ENCODE measurements at regions not wholly inside any gene's neighbourhood (a gene's known extent, or its start where the extent isn't known, plus 50 kb on each side); places are given as distances from the start of the nearest gene placed in this dataset.

DNA sequence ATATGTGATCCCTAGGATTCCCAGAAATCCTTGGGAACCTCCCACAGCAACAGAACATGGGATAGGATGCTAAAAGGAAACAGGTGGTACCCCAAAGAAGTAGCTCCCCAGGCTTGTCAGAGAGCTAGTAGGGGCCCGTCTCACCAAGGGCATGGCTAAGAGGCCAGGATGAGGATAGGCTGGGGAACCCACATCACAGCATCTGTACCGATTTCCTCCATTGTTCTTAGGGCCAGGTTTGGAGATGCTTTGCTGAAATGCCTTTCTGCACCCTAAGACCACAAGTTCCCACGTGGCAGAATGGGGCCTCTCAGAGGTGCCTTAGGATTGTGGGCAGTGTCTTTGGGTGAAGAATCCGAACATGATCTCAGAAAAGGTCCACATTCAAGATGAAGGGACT, 169.5 kb downstream of the HS3ST3B1 start:
- TF ChIP-seq YY1 (IDR thresholded peaks at IDR 0.05; ENCODE audit: low read depth) (no peak), EP300 (IDR thresholded peaks at IDR 0.05; ENCODE audit: borderline replicate concordance) (no peak), NFIC (IDR thresholded peaks at IDR 0.05) (no peak), CREB1 (IDR thresholded peaks at IDR 0.05; ENCODE audit: low read depth) (no peak), EGR1 (IDR thresholded peaks at IDR 0.05) (no peak), RAD21 (IDR thresholded peaks at IDR 0.05; ENCODE audit: low read depth) (no peak), FOXM1 (IDR thresholded peaks at IDR 0.05; ENCODE audit: borderline replicate concordance, low read depth) (no peak), ZBTB7A (IDR thresholded peaks at IDR 0.05; ENCODE audit: low read depth) (no peak)

DNA sequence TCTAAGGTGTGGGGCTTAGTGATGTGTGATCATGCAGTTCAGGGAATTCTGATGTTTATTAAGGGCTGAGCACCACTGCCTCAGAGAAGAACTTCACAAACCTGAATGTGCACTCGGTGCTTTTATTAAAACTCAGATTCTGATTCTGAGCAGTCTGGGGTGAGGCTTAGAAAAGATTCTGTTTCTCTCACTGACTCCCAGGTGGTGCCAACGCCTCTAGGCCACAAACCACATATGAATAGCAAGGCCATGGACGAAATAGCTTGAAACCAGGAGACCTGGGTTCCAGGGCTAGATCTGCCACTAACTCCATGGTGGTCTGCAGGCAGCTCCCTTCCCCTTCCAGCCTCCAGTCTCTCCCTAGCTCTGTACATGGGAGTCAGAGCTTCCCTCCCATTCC, 169.1 kb downstream of the HS3ST3B1 start:
- TF ChIP-seq, protein P1, sequence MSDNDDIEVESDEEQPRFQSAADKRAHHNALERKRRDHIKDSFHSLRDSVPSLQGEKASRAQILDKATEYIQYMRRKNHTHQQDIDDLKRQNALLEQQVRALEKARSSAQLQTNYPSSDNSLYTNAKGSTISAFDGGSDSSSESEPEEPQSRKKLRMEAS (IDR thresholded peaks at IDR 0.05), result no peak
- no peak for TF ChIP-seq NFIC (IDR thresholded peaks at IDR 0.05)
- no peak for TF ChIP-seq EGR1 (IDR thresholded peaks at IDR 0.05)
- TF ChIP-seq YY1 (IDR thresholded peaks at IDR 0.05; ENCODE audit: low read depth), result no peak
- TF ChIP-seq TAF1 (IDR thresholded peaks at IDR 0.05; ENCODE audit: low read depth), result no peak
- no peak for TF ChIP-seq EP300 (IDR thresholded peaks at IDR 0.05; ENCODE audit: borderline replicate concordance)
- no peak for TF ChIP-seq CEBPB (IDR thresholded peaks at IDR 0.05)

DNA sequence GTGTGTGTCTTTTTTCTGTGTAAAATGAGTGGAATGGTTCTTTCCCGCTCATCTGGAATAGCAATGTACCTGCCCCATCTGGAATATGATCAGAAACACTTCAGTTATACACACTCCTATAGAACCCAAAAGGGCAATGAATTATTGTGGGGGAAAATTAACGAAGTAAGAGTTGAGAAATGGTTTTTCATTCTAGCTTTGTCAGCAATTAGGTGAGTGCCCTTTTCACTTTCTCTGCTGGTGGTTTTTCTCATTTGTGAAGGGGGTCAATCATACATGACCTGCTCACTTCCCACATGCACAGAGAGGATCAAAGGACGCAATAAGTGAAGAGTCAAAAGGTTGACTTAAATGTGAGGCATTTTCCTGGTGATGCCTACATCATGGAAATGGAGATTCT, 168.0 kb downstream of the HS3ST3B1 start:
- TF ChIP-seq RAD21 (IDR thresholded peaks at IDR 0.05; ENCODE audit: low read depth) (no peak), TAF1 (IDR thresholded peaks at IDR 0.05; ENCODE audit: low read depth) (no peak)

DNA sequence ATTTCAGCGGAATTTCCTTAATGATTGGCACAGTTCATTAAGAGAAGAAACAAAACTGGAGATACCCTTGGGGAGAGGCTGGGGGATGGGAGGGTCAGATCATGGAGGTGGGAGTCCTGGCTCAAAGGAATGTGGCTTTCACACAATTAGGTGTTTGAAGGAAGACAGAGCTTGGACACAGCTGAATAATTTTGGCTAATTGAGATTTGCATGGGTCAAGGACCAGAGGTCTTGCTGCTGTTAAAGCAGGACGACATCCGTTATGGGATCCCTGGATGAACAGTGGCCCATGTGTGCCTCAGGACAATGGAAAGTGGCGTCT, 160.3 kb downstream of the HS3ST3B1 start:
- TF ChIP-seq TEAD4 (IDR thresholded peaks at IDR 0.05) (no peak), RAD21 (IDR thresholded peaks at IDR 0.05; ENCODE audit: low read depth) (no peak), FOXM1 (IDR thresholded peaks at IDR 0.05; ENCODE audit: borderline replicate concordance, low read depth) (no peak), CEBPB (IDR thresholded peaks at IDR 0.05) (no peak), NFIC (IDR thresholded peaks at IDR 0.05) (no peak), TCF12 (IDR thresholded peaks at IDR 0.05; ENCODE audit: low read depth) (no peak), YY1 (IDR thresholded peaks at IDR 0.05; ENCODE audit: low read depth) (no peak), EP300 (IDR thresholded peaks at IDR 0.05; ENCODE audit: borderline replicate concordance) (no peak), CREB1 (IDR thresholded peaks at IDR 0.05; ENCODE audit: low read depth) (no peak), EGR1 (IDR thresholded peaks at IDR 0.05) (no peak), TAF1 (IDR thresholded peaks at IDR 0.05; ENCODE audit: low read depth) (no peak), ZBTB7A (IDR thresholded peaks at IDR 0.05; ENCODE audit: low read depth) (no peak)
- TF ChIP-seq, protein P2, sequence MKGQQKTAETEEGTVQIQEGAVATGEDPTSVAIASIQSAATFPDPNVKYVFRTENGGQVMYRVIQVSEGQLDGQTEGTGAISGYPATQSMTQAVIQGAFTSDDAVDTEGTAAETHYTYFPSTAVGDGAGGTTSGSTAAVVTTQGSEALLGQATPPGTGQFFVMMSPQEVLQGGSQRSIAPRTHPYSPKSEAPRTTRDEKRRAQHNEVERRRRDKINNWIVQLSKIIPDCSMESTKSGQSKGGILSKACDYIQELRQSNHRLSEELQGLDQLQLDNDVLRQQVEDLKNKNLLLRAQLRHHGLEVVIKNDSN (IDR thresholded peaks at IDR 0.05), result no peak
- TF ChIP-seq, protein P3, sequence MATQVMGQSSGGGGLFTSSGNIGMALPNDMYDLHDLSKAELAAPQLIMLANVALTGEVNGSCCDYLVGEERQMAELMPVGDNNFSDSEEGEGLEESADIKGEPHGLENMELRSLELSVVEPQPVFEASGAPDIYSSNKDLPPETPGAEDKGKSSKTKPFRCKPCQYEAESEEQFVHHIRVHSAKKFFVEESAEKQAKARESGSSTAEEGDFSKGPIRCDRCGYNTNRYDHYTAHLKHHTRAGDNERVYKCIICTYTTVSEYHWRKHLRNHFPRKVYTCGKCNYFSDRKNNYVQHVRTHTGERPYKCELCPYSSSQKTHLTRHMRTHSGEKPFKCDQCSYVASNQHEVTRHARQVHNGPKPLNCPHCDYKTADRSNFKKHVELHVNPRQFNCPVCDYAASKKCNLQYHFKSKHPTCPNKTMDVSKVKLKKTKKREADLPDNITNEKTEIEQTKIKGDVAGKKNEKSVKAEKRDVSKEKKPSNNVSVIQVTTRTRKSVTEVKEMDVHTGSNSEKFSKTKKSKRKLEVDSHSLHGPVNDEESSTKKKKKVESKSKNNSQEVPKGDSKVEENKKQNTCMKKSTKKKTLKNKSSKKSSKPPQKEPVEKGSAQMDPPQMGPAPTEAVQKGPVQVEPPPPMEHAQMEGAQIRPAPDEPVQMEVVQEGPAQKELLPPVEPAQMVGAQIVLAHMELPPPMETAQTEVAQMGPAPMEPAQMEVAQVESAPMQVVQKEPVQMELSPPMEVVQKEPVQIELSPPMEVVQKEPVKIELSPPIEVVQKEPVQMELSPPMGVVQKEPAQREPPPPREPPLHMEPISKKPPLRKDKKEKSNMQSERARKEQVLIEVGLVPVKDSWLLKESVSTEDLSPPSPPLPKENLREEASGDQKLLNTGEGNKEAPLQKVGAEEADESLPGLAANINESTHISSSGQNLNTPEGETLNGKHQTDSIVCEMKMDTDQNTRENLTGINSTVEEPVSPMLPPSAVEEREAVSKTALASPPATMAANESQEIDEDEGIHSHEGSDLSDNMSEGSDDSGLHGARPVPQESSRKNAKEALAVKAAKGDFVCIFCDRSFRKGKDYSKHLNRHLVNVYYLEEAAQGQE (IDR thresholded peaks at IDR 0.05; ENCODE audit: low read depth), result no peak
- TF ChIP-seq, protein P1 (IDR thresholded peaks at IDR 0.05), result no peak

DNA sequence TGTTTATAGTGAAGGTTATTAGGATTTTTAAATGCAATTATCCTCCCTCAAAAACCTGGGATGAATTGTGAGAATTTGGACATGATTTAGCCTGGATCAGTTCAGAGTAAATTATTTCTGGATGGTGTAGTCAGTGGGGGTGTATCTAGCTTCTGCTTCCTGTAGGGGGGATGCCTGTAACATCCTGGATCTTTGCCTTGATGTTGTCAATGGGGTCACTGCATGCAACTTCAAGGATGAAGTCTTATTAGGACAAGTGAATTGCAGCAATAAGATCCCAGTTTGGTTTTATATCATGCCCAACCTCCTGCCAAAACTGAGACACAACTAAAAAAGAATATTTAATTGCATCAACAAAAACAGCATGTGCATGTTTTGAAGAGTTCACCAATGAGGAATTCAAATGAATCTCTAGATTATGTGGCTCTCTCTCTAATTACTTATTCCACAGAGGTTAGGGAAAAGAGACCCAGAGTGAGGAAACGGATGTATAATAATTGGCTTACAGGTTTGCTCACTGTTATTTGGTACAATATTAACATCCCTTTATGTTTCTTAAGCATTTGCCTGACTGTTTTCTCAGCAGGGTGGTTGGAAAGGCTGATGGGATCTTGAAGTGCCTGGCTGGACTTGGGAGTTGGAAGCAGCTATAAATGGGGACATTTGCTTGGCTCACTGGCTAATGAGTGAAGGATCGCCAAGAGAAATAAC, 159.8 kb downstream of the HS3ST3B1 start:
- TF ChIP-seq EP300 (IDR thresholded peaks at IDR 0.05; ENCODE audit: borderline replicate concordance), result no peak
- TF ChIP-seq RAD21 (IDR thresholded peaks at IDR 0.05; ENCODE audit: low read depth), result no peak
- TF ChIP-seq, protein P3 (IDR thresholded peaks at IDR 0.05; ENCODE audit: low read depth), result no peak
- no peak for TF ChIP-seq FOXM1 (IDR thresholded peaks at IDR 0.05; ENCODE audit: borderline replicate concordance, low read depth)
- TF ChIP-seq YY1 (IDR thresholded peaks at IDR 0.05; ENCODE audit: low read depth), result no peak
- TF ChIP-seq ZBTB7A (IDR thresholded peaks at IDR 0.05; ENCODE audit: low read depth), result no peak
- TF ChIP-seq NFIC (IDR thresholded peaks at IDR 0.05), result no peak
- TF ChIP-seq TEAD4 (IDR thresholded peaks at IDR 0.05), result no peak
- TF ChIP-seq, protein P1 (IDR thresholded peaks at IDR 0.05), result no peak
- TF ChIP-seq CEBPB (IDR thresholded peaks at IDR 0.05), result no peak
- no peak for TF ChIP-seq CREB1 (IDR thresholded peaks at IDR 0.05; ENCODE audit: low read depth)

DNA sequence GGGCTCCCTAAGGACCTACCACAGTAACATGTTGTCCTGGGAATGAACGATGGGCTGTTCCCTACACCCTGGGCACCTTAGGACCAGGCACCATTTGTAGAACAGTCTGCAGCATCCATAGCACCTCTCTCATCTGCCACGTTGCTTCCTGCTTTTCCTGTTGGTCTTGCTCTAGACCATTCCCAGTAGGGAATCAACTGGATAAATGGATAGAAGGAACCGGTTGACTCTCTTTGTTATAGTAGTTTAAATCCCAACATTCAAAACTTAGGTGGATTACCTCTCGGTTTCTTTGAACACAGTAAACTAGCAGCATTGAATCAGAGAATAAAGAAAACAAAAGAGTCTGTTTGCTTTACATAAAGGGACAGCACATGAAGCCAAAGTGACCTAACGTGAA, 159.1 kb downstream of the HS3ST3B1 start:
- TF ChIP-seq EGR1 (IDR thresholded peaks at IDR 0.05) (no peak), EP300 (IDR thresholded peaks at IDR 0.05; ENCODE audit: borderline replicate concordance) (no peak), TCF12 (IDR thresholded peaks at IDR 0.05; ENCODE audit: low read depth) (no peak), TEAD4 (IDR thresholded peaks at IDR 0.05) (no peak), TAF1 (IDR thresholded peaks at IDR 0.05; ENCODE audit: low read depth) (no peak), CREB1 (IDR thresholded peaks at IDR 0.05; ENCODE audit: low read depth) (no peak), RAD21 (IDR thresholded peaks at IDR 0.05; ENCODE audit: low read depth) (no peak)
- TF ChIP-seq, protein P2 (IDR thresholded peaks at IDR 0.05), result no peak
- TF ChIP-seq, protein P1 (IDR thresholded peaks at IDR 0.05), result no peak
- TF ChIP-seq, protein P3 (IDR thresholded peaks at IDR 0.05; ENCODE audit: low read depth), result no peak

Data from Ishikawa (cell line).